GM12878 (cell line): ENCODE measurements at regions not wholly inside any gene's neighbourhood (a gene's known extent, or its start where the extent isn't known, plus 50 kb on each side); places are given as distances from the start of the nearest gene placed in this dataset.

Source experiments
- ATAC-seq: fragments of 200-7000 bp; cut with Tn5 transposase; 3 replicates; pipeline ENCODE4 v1.9.1; 2020; ENCODE audit warnings: mild to moderate bottlenecking, moderate library complexity
- BruUV-seq: library from RNA; stranded (reverse); fragments of 400-500 nt; replicated peaks from 2 replicates; lab custom pipeline; 2021; lab: Mats Ljungman, UMichigan
- CTCF ChIA-PET: fragments of 300-600 bp; sonication (Branson Sonifier 250); formaldehyde crosslinking; extraction: SDS; loops from one replicate; lab custom pipeline; 2021; ENCODE audit warnings: inconsistent platforms; lab: Yijun Ruan, JAX
- POLR2A ChIA-PET: fragments of 350-600 bp; formaldehyde crosslinking; extraction: SDS; loops from one replicate; lab custom pipeline; 2021; ENCODE audit warnings: inconsistent platforms; lab: Charles Lee
- RAD21 ChIA-PET: fragments of 300-600 bp; sonication (Branson Sonifier 250); formaldehyde crosslinking; loops from one replicate; lab custom pipeline; 2023; ENCODE audit warnings: antibody characterized with exemption; ENCODE audit not compliant: unreplicated experiment; lab: Charles Lee
- SMC1A ChIA-PET: fragments of 300-600 bp; sonication (Branson Sonifier 250); formaldehyde crosslinking; loops from one replicate; lab custom pipeline; 2023; ENCODE audit not compliant: unreplicated experiment, uncharacterized antibody; lab: Charles Lee
- DNase-seq: peaks from one replicate; pipeline ENCODE4 v3.0.0-alpha.2; 2011; ENCODE audit warnings: low read depth, low spot score
- FAIRE-seq: peaks from 3 replicates; lab custom pipeline; 2011; peaks lifted over from hg19 to GRCh38; lab: Jason Lieb, UNC
- H2AFZ ChIP-seq: 2 replicates; pipeline ENCODE4 v1.6.0; 2011; ENCODE audit warnings: low read depth, low read length, control low read depth; ENCODE audit not compliant: control insufficient read depth
- H3K27ac ChIP-seq: 2 replicates; pipeline ENCODE4 v1.5.1; 2011; ENCODE audit warnings: control low read depth; ENCODE audit not compliant: control insufficient read depth, insufficient read depth
- H3K27me3 ChIP-seq, 2 experiments: replicated peaks in 1 of 2; 2 replicates each; pipeline versions ENCODE4 v1.6.0 to v1.6.1; 2011; ENCODE audit warnings: low read length in 1 of 2; ENCODE audit not compliant: control insufficient read depth in 2 of 2, insufficient read depth in 2 of 2
- H3K36me3 ChIP-seq, 2 experiments: 2 replicates each; pipeline ENCODE4 v1.5.1; 2011; ENCODE audit warnings: low read length in 1 of 2; ENCODE audit not compliant: control insufficient read depth in 2 of 2, insufficient read depth in 2 of 2
- H3K4me1 ChIP-seq: 2 replicates; pipeline ENCODE4 v1.6.1; 2011; ENCODE audit warnings: mild to moderate bottlenecking, low read length, moderate library complexity, mixed read lengths; ENCODE audit not compliant: control insufficient read depth, insufficient read depth
- H3K4me2 ChIP-seq: 2 replicates; pipeline ENCODE4 v1.6.0; 2011; ENCODE audit warnings: control low read depth; ENCODE audit not compliant: control insufficient read depth, insufficient read depth
- H3K4me3 ChIP-seq: fragments of 200-600 bp; sonication (generic); 2 replicates; pipeline ENCODE4 v1.5.1; 2016
- H3K79me2 ChIP-seq: 2 replicates; pipeline ENCODE4 v1.6.0; 2011; ENCODE audit warnings: low read length; ENCODE audit not compliant: control insufficient read depth, insufficient read depth
- H3K9ac ChIP-seq: 2 replicates; pipeline ENCODE4 v1.8.0; 2011; ENCODE audit warnings: low read length, control low read depth, mixed read lengths; ENCODE audit not compliant: control insufficient read depth, insufficient read depth
- H3K9me3 ChIP-seq: replicated peaks from 3 replicates; pipeline ENCODE4 v1.5.1; 2011; ENCODE audit warnings: mild to moderate bottlenecking, low read length; ENCODE audit not compliant: control insufficient read depth, insufficient read depth
- H4K20me1 ChIP-seq: 2 replicates; pipeline ENCODE4 v1.6.0; 2011; ENCODE audit not compliant: control insufficient read depth, insufficient read depth
- ATF2 ChIP-seq: IDR thresholded peaks from 2 replicates; pipeline ENCODE4 v1.6.1; 2012; ENCODE audit warnings: low read length, inconsistent platforms
- EED ChIP-seq: sonication (generic); IDR thresholded peaks from 2 replicates; pipeline ENCODE4 v1.6.1; 2016; ENCODE audit warnings: antibody characterized with exemption, low read depth
- NBN ChIP-seq: fragments of 450-650 bp; IDR thresholded peaks from 2 replicates; pipeline ENCODE4 v1.6.1; 2016
- SREBF1 ChIP-seq: IDR thresholded peaks from 2 replicates; pipeline ENCODE4 v1.6.1; 2012; ENCODE audit warnings: mild to moderate bottlenecking, low read length
- ZNF24 ChIP-seq: fragments of 450-650 bp; IDR thresholded peaks from 2 replicates; pipeline ENCODE4 v1.6.1; 2017; ENCODE audit warnings: antibody characterized with exemption, mild to moderate bottlenecking
- WGBS: methylation state at CpG from one replicate; pipeline ENCODE4 v1.1.6; 2016; ENCODE audit warnings: low lambda C conversion rate; ENCODE audit not compliant: insufficient replicate concordance, insufficient coverage; ENCODE audit errors: missing lambda C conversion rate; 5-methylcytosine and 5-hydroxymethylcytosine counted together
- in situ Hi-C: fragments of 300-500 bp; cut with MboI; formaldehyde crosslinking; loops from 9 replicates; pipeline ENCODE4 v1.14.3; 2018; ENCODE audit warnings: mixed read lengths
- intact Hi-C: fragments of 100-400 bp; cut with micrococcal nuclease; formaldehyde crosslinking; loops from one replicate; pipeline ENCODE4 v1.14.2; 2022; ENCODE audit not compliant: unreplicated experiment

DNA sequence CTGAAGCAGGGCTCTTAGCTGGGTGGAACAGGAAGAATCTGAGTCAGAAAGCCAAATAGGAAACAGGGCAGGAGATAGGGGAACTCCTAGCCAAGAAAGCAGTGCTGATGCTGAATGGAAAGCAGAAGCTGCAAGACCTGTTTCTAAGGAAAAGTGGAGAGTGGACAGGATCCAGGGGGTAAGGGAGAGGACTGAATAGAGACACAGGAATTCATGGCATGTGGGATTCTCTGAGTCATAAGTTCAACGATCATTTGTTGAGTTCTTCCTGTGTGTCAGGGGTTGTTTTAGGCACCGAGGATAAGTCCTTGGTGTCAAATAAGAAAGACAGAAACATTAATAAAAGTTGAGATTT is 153.8 kb upstream of the FGGY start:
- Histone ChIP-seq H3K9ac (no peak overlapping the region; the same call in 1 of the 2 replicates), H4K20me1 (no peaks in the 10 kb centered on the region), H3K27me3 (no peaks in the 10 kb centered on the region), H3K79me2 (no peaks in the 10 kb centered on the region), H3K36me3 (no peaks in the 10 kb centered on the region), H3K4me3 (no peak overlapping the region), H3K9me3 (no peaks in the 10 kb centered on the region), H3K4me2 (peak overlapping the region; percentile 38; the same call in 1 of the 2 replicates), H3K4me1 (peaks cover 22% of the 10 kb centered on the region), H2AFZ (peak overlapping the region; percentile 65), H3K27ac (no peak overlapping the region)
- RAD21 ChIA-PET: interaction anchor here (0.9 to 1.7 kb wide), 2 partner anchors 8 to 279 kb away, joined by 4 to 5 read pairs; no protein-coding TSS in a partner anchor
- no peak; the same call in 2 of the 3 replicates for ATAC-seq
- FAIRE-seq: no peak
- WGBS: 24% methylated on average over 2 of the region's 2 CpGs
- no peak for DNase-seq
- no TSS peak for BruUV-seq
- POLR2A ChIA-PET: interaction anchor here (1.1 kb wide), 1 partner anchor 10 kb away, joined by 3 read pairs; no protein-coding TSS in a partner anchor
- TF ChIP-seq NBN (0 out of 2 replicates have a peak, but pooled peaks have one; percentile 5), EED (peak; percentile 59), ATF2 (no peak)
- in situ Hi-C loops (no loop called here), intact Hi-C loops (loop anchor here (10.0 kb wide), 2 partner anchors 128 to 152 kb away; partner anchors contain the start of gene FGGY)
- CTCF ChIA-PET: interaction anchor here (0.8 to 1.5 kb wide), 2 partner anchors 9 to 555 kb away, joined by 3 to 4 read pairs; no protein-coding TSS in a partner anchor
- SMC1A ChIA-PET: interaction anchor here (0.9 to 2.3 kb wide), 4 partner anchors 15 to 304 kb away, joined by 3 to 7 read pairs (median 4); no protein-coding TSS in a partner anchor

- CTCF ChIA-PET: interaction anchor here (1.5 kb wide), 1 partner anchor 555 kb away, joined by 4 read pairs; no protein-coding TSS in a partner anchor
- in situ Hi-C loops: no loop called here
- POLR2A ChIA-PET: no interaction called here
- Histone ChIP-seq H3K9ac (no peak overlapping the region), H3K79me2 (no peaks in the 10 kb centered on the region), H3K4me1 (peaks cover 22% of the 10 kb centered on the region), H2AFZ (no peak overlapping the region), H3K9me3 (no peaks in the 10 kb centered on the region)
- WGBS: 28% methylated on average over 2 of the region's 2 CpGs
- intact Hi-C loops: loop anchor here (10.0 kb wide), 2 partner anchors 129 to 151 kb away; partner anchors contain the start of gene FGGY
- no peak for DNase-seq
- TF ChIP-seq SREBF1 (no peak), ZNF24 (no peak)
- TF ChIP-seq, all 136 proteins: peak for 0
- ATAC-seq (no peak), FAIRE-seq (no peak)
- no TSS peak for BruUV-seq
- H3K36me3 ChIP-seq: no peaks in the 10 kb centered on the region
- no peak overlapping the region for H3K4me2 ChIP-seq
- no peak overlapping the region for H3K27ac ChIP-seq
- H3K4me3 ChIP-seq: no peak overlapping the region
- H4K20me1 ChIP-seq: no peaks in the 10 kb centered on the region
- ChIA-PET SMC1A (interaction anchor here (1.2 to 2.3 kb wide), 5 partner anchors 11 to 153 kb away, joined by 3 to 7 read pairs (median 4); partner anchors contain the start of gene FGGY), RAD21 (interaction anchor here (1.0 kb wide), 1 partner anchor 555 kb away, joined by 3 read pairs; no protein-coding TSS in a partner anchor)
- H3K27me3 ChIP-seq: no peaks in the 10 kb centered on the region
These were observed 153.1 kb upstream of the FGGY start for GRCh38 chr1:59143811-59144210.
